Gastroesophageal sphincter (tissue), 3 donors: ENCODE measurements at regions not wholly inside any gene's neighbourhood (a gene's known extent, or its start where the extent isn't known, plus 50 kb on each side); places are given as distances from the start of the nearest gene placed in this dataset.

ENCODE experiments used
- CTCF ChIP-seq, 4 experiments: fragments of 200-600 bp in 2 of 4; fragments of 450-650 bp in 2 of 4; sonication (generic) in 1 of 4; IDR thresholded peaks; one replicate each; pipeline ENCODE4 v1.5.1; 2017 to 2019; ENCODE audit warnings: antibody characterized with exemption in 4 of 4, mild to moderate bottlenecking in 2 of 4, moderate library complexity in 2 of 4
- POLR2A ChIP-seq, 2 donors: fragments of 450-650 bp; IDR thresholded peaks; one replicate each; pipeline ENCODE4 v1.6.1; 2017; ENCODE audit warnings: antibody characterized with exemption in 2 of 2, mild to moderate bottlenecking in 2 of 2, moderate library complexity in 1 of 2

- no peak for TF ChIP-seq CTCF (IDR thresholded peaks at IDR 0.05)
- TF ChIP-seq POLR2A (IDR thresholded peaks at IDR 0.05) = no peak
Observed at GRCh38 chr21:31521515-31521914, 138.0 kb upstream of the SOD1 start.
